Uterus (tissue), 3 donors: ENCODE measurements at regions not wholly inside any gene's neighbourhood (a gene's known extent, or its start where the extent isn't known, plus 50 kb on each side); places are given as distances from the start of the nearest gene placed in this dataset.

Experiments
- DNase-seq, 2 donors: peaks; one replicate each; pipeline ENCODE4 v3.0.0-alpha.2; 2019 to 2020
- H3K27ac ChIP-seq, 2 donors: fragments of 200-600 bp; sonication (generic); 1 replicate in 1 of 2; 2 replicates in 1 of 2; pipeline ENCODE4 v1.5.1; 2016 to 2018
- H3K27me3 ChIP-seq, 2 donors: fragments of 200-600 bp; sonication (generic); one replicate each; pipeline ENCODE4 v1.5.1; 2018 to 2019; ENCODE audit warnings: control low read depth in 1 of 2
- H3K36me3 ChIP-seq, 2 donors: fragments of 200-600 bp; sonication (generic); one replicate each; pipeline ENCODE4 v1.5.1; 2019; ENCODE audit warnings: control low read depth in 1 of 2
- H3K4me1 ChIP-seq, 2 donors: fragments of 200-600 bp; sonication (generic); one replicate each; pipeline ENCODE4 v1.5.1; 2018 to 2019; ENCODE audit warnings: control low read depth in 1 of 2
- H3K4me3 ChIP-seq, 2 donors: fragments of 200-600 bp; sonication (generic); 1 replicate in 1 of 2; 2 replicates in 1 of 2; pipeline ENCODE4 v1.5.1; 2018 to 2019; ENCODE audit warnings: mild to moderate bottlenecking in 1 of 2
- H3K9me3 ChIP-seq, 2 donors: fragments of 200-600 bp; sonication (generic); one replicate each; pipeline ENCODE4 v1.5.1; 2019; ENCODE audit warnings: control low read depth in 1 of 2
- POLR2A ChIP-seq, 2 donors: fragments of 450-650 bp; IDR thresholded peaks; one replicate each; pipeline ENCODE4 v1.6.1; 2016; ENCODE audit warnings: antibody characterized with exemption in 2 of 2, mild to moderate bottlenecking in 1 of 2, moderate library complexity in 1 of 2
- intact Hi-C: fragments of 100-400 bp; cut with DNase I; formaldehyde crosslinking; loops from one replicate; pipeline ENCODE4 v1.15.1; 2023; ENCODE audit warnings: low total_unique reads
- TF ChIP-seq, protein P1 (sequence below), 4 experiments: fragments of 200-600 bp in 2 of 4; fragments of 450-650 bp in 2 of 4; sonication (generic) in 2 of 4; IDR thresholded peaks; one replicate each; pipeline ENCODE4 v1.5.1; 2016 to 2019; ENCODE audit warnings: antibody characterized with exemption in 4 of 4, mild to moderate bottlenecking in 2 of 4, moderate library complexity in 1 of 4
- donor health status: DM: yes; HTN: yes; CAD: no.

DNA sequence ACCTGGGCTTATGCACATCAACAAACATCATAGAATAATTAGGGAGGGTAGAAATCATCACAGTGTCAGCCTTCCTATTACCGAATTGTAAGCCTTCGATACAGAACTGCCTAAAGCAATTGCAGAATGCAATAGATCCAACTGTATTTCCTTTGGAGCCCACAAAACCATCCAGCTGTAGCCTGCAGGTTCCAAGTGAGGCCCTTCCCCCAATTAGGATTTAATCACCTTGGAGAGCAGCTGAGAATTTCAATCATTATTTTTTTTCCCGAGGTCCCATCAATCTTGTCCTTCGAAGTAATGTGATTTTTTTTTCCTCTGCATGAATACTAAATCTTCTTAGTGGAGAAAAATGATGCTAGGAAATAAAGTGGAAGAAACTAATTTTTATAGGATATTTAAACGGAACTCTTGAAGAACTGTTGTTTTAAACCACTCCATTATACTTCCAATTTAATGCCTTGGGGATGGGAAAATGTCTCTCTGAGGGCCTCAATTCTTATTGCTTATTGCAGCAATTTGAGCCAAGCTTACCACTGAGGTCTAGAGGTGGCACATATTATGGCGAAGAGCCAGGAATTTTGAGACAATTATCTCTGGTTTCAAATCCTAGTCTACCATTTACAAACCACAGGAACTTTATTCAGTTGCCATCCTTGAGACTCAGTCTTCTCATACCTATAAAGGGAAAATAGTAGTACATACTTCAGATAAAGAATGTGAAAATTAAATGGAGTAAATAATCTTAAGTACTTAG, 953.4 kb upstream of the IGFBP7 start:
- Histone ChIP-seq H3K4me3 (no peak overlapping the region), H3K4me1 (no peaks in the 10 kb centered on the region), H3K27ac (no peak overlapping the region), H3K27me3 (no peaks in the 10 kb centered on the region), H3K36me3 (no peaks in the 10 kb centered on the region), H3K9me3 (no peaks in the 10 kb centered on the region)
- TF ChIP-seq, protein P1, sequence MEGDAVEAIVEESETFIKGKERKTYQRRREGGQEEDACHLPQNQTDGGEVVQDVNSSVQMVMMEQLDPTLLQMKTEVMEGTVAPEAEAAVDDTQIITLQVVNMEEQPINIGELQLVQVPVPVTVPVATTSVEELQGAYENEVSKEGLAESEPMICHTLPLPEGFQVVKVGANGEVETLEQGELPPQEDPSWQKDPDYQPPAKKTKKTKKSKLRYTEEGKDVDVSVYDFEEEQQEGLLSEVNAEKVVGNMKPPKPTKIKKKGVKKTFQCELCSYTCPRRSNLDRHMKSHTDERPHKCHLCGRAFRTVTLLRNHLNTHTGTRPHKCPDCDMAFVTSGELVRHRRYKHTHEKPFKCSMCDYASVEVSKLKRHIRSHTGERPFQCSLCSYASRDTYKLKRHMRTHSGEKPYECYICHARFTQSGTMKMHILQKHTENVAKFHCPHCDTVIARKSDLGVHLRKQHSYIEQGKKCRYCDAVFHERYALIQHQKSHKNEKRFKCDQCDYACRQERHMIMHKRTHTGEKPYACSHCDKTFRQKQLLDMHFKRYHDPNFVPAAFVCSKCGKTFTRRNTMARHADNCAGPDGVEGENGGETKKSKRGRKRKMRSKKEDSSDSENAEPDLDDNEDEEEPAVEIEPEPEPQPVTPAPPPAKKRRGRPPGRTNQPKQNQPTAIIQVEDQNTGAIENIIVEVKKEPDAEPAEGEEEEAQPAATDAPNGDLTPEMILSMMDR (IDR thresholded peaks at IDR 0.05), result no peak
- TF ChIP-seq POLR2A (IDR thresholded peaks at IDR 0.05), result no peak
- DNase-seq, result no peak
- intact Hi-C loops, result no loop called here

DNA sequence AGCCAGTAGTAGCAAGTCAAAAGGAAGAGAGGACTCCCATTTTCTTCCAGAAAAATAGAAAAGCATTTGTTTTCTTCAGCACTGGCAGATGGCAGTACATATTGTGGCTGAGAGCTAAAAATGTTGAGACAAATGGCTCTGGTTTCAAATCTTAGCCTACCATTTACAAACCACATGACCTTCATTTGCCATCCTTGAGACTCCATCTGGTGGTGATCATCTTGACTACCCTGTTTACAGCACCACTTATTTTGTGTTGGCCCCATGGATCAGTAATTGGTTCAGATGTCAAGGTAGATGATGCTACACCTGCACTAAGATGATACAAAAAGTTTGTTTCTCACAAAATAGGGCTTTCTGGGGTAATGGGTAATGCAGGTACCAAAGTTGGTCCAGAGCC, 951.8 kb upstream of the IGFBP7 start:
- Histone ChIP-seq H3K9me3 (no peaks in the 10 kb centered on the region), H3K4me3 (no peak overlapping the region), H3K4me1 (no peaks in the 10 kb centered on the region), H3K27me3 (no peaks in the 10 kb centered on the region), H3K27ac (no peak overlapping the region), H3K36me3 (no peaks in the 10 kb centered on the region)
- DNase-seq, result no peak
- TF ChIP-seq, protein P1 (IDR thresholded peaks at IDR 0.05), result no peak
- TF ChIP-seq POLR2A (IDR thresholded peaks at IDR 0.05), result no peak
- intact Hi-C loops, result no loop called here

DNA sequence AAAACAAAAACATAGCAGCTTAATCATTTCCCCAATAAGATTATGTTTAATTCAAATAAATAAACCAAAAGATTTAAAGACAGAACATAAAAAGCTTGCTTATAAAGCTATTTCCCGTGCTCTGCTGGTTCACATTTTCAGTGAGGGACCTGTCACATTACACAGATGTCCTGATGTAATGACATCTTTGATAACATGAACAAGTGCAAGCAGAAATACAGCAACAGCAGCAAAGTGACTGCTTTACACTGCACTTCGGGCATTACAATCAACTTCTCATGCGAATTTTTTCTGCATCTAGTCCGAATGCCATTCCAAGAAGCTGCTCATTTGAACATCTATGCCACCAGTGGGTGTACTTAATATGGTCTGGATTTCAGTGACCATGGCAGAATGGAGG, 940.3 kb upstream of the IGFBP7 start:
- no peak for DNase-seq
- Histone ChIP-seq H3K27me3 (no peaks in the 10 kb centered on the region), H3K9me3 (no peaks in the 10 kb centered on the region), H3K4me1 (no peaks in the 10 kb centered on the region), H3K36me3 (no peaks in the 10 kb centered on the region), H3K4me3 (no peak overlapping the region), H3K27ac (no peak overlapping the region)
- TF ChIP-seq POLR2A (IDR thresholded peaks at IDR 0.05), result no peak
- TF ChIP-seq, protein P1 (IDR thresholded peaks at IDR 0.05), result no peak
- intact Hi-C loops, result no loop called here

DNA sequence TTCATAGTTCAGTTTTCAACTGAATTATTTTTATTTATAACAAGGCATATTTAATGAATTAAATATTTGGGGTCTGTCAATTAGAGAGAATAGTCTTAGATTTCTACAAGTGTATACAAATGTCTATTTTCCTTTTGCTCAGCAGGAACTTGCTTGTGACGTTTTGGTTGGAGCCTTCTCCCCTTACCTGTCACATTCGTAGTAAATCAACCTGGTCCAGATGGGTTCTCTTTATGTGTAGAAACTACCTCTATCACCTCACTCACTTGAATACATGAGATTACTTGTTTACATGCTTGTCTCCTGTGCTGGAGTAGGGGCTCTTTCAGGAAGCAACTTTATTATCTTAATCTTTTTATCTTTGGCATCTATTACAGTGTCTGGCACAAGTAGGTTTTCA, 938.3 kb upstream of the IGFBP7 start:
- TF ChIP-seq POLR2A (IDR thresholded peaks at IDR 0.05), result no peak
- TF ChIP-seq, protein P1 (IDR thresholded peaks at IDR 0.05), result no peak
- no peaks in the 10 kb centered on the region for H3K4me1 ChIP-seq

DNA sequence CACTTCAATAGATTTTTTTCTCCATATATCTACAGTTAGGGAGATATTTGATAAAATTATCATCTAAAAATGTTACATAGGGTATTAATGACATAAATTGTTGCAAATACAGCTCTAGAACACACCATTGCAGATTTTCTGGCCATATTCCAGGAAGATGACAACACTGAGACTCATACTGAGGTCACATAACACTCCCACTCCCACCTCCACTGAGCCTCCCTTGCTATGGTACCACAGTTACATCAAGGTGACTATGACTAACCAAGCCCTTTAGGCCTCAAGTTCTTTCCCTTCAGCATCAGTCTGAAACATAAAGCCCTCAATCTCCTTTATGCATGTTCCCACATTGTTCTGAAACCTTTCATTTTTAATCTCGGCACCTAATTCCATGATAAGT, 932.0 kb upstream of the IGFBP7 start:
- intact Hi-C loops, result no loop called here
- Histone ChIP-seq H3K4me1 (no peaks in the 10 kb centered on the region), H3K27me3 (no peaks in the 10 kb centered on the region), H3K27ac (no peak overlapping the region), H3K36me3 (no peaks in the 10 kb centered on the region), H3K9me3 (no peaks in the 10 kb centered on the region), H3K4me3 (no peak overlapping the region)
- no peak for DNase-seq
- no peak for TF ChIP-seq POLR2A (IDR thresholded peaks at IDR 0.05)
- TF ChIP-seq, protein P1 (IDR thresholded peaks at IDR 0.05), result no peak

More for the DNA sequence above, 938.3 kb upstream of the IGFBP7 start:
- H3K27ac ChIP-seq, result no peak overlapping the region
- H3K36me3 ChIP-seq, result no peaks in the 10 kb centered on the region
- no peak overlapping the region for H3K4me3 ChIP-seq
- H3K27me3 ChIP-seq, result no peaks in the 10 kb centered on the region
- no peak for DNase-seq
- intact Hi-C loops, result no loop called here
- no peaks in the 10 kb centered on the region for H3K9me3 ChIP-seq
